Heart left ventricle (tissue), 13 donors: ENCODE measurements at regions not wholly inside any gene's neighbourhood (a gene's known extent, or its start where the extent isn't known, plus 50 kb on each side); places are given as distances from the start of the nearest gene placed in this dataset.

Experiments
- POLR2A ChIP-seq, 2 donors: fragments of 450-650 bp; IDR thresholded peaks; one replicate each; pipeline ENCODE4 v1.6.1; 2017; ENCODE audit warnings: antibody characterized with exemption in 2 of 2, mild to moderate bottlenecking in 2 of 2, moderate library complexity in 2 of 2
- TF ChIP-seq, protein P1 (sequence below), 12 donors: fragments of 200-600 bp; sonication (generic) in 4 of 12; IDR thresholded peaks; one replicate each; pipeline versions ENCODE4 v1.5.0 to v1.8.0; 2018 to 2022; ENCODE audit warnings: antibody characterized with exemption in 12 of 12, mild to moderate bottlenecking in 5 of 12
- donor health status: ischemic (EF 13 %, LVEDD 7.1; RV severe dilation, severe dysfunction).
- donor health status: DM: no; HTN: yes; CAD: no.
- donor health status: DM: no; HTN: no; CAD: no.
- donor health status: ischemic (EF 25% LVEDD 6.9; RV normal size, moderate dysfunction).
- donor health status: ischemic (EF 25% LVEDD 5.7; RV mildly dilated, moderate dysfunction).
- donor health status: ischemic (EF 35%, LVEDD 5.7; RV mildly dilated, moderate dysfunction).
- donor health status: nonischemic (EF 11% LVEDD 7.7; RV severe dilation, severe dysfunction).
- donor health status: DM: yes; HTN: yes; CAD: no.
- donor health status: PGD.
- donor health status: ischemic (EF 29% LVEDD 5.4; RV normal size, mild dysfunction).
- donor health status: nonischemic (EF 23%, LVEDD 6.1; RV moderate dilation, normal function).

DNA sequence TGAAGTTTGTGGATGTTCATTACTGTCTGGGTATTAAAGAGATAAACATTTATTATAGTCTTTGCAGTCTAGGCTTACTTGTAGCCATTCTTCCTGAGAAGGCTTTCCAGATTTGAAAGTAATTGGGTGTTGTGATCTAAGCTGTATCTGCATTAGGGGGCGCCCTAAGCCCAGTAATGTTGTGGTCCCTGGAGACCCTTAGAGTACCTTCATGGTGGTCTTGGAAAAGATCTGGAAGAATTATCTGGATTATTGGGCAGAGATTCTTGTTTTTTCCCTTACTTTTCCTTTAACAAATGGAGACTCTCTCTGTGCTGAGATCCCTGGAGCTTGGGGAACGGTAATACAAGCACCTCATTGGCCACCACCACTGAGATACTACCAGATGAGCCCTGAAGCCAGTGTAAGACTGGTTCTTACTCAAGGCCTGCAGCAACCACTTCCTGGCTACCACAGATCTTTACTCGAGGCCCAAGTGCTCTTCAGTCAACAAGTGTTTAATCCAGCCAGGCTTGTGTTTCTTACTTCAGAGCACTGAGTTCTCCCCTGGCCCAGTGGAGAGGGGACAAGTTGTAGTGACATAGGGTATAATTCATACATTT is 63.1 kb downstream of the RTL3 start:
- no peak for TF ChIP-seq POLR2A (IDR thresholded peaks at IDR 0.05)
- TF ChIP-seq, protein P1, sequence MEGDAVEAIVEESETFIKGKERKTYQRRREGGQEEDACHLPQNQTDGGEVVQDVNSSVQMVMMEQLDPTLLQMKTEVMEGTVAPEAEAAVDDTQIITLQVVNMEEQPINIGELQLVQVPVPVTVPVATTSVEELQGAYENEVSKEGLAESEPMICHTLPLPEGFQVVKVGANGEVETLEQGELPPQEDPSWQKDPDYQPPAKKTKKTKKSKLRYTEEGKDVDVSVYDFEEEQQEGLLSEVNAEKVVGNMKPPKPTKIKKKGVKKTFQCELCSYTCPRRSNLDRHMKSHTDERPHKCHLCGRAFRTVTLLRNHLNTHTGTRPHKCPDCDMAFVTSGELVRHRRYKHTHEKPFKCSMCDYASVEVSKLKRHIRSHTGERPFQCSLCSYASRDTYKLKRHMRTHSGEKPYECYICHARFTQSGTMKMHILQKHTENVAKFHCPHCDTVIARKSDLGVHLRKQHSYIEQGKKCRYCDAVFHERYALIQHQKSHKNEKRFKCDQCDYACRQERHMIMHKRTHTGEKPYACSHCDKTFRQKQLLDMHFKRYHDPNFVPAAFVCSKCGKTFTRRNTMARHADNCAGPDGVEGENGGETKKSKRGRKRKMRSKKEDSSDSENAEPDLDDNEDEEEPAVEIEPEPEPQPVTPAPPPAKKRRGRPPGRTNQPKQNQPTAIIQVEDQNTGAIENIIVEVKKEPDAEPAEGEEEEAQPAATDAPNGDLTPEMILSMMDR (IDR thresholded peaks at IDR 0.05), result peak in 3 of 12 donors; percentile 20 to 34 (median 23)
